WTC11 (cell line): ENCODE measurements at regions not wholly inside any gene's neighbourhood (a gene's known extent, or its start where the extent isn't known, plus 50 kb on each side); places are given as distances from the start of the nearest gene placed in this dataset.

Source experiments
- ATAC-seq: fragments of 200-7000 bp; cut with Tn5 transposase; 2 replicates; pipeline ENCODE4 v1.10.0; 2021; ENCODE audit warnings: mild to moderate bottlenecking, moderate library complexity
- CTCF ChIA-PET: fragments of 300-600 bp; sonication (Branson Sonifier 250); formaldehyde crosslinking; loops from one replicate; lab custom pipeline; 2021; ENCODE audit warnings: antibody characterized with exemption; lab: Charles Lee
- POLR2A ChIA-PET: fragments of 350-600 bp; sonication (Branson Sonifier 250); formaldehyde crosslinking; loops from one replicate; lab custom pipeline; 2021; ENCODE audit warnings: antibody characterized with exemption; lab: Charles Lee
- DNase-seq: peaks from one replicate; pipeline ENCODE4 v3.0.0; 2021; ENCODE audit warnings: low spot score
- H3K27ac Mint-ChIP-seq: 2 replicates; pipeline ENCODE4 v1.8.0; 2021; ENCODE audit warnings: mixed read lengths
- H3K27me3 Mint-ChIP-seq: 2 replicates; pipeline ENCODE4 v1.8.0; 2021; ENCODE audit warnings: low read depth, mild to moderate bottlenecking, moderate library complexity, mixed read lengths
- H3K36me3 Mint-ChIP-seq: 2 replicates; pipeline ENCODE4 v1.8.0; 2021; ENCODE audit warnings: mixed read lengths
- H3K4me1 Mint-ChIP-seq: 2 replicates; pipeline ENCODE4 v1.8.0; 2022; ENCODE audit warnings: mixed read lengths
- H3K4me3 Mint-ChIP-seq: 2 replicates; pipeline ENCODE4 v1.8.0; 2021; ENCODE audit warnings: mild to moderate bottlenecking, moderate library complexity, mixed read lengths
- H3K9me3 Mint-ChIP-seq: 2 replicates; pipeline ENCODE4 v1.8.0; 2021; ENCODE audit warnings: mixed read lengths
- CREM ChIP-seq: sonication (generic); formaldehyde crosslinking; IDR thresholded peaks from 2 replicates; pipeline ENCODE4 v1.8.1; 2022; ENCODE audit warnings: mild to moderate bottlenecking, missing genetic modification reagents, moderate library complexity
- ELF4 ChIP-seq: sonication (generic); formaldehyde crosslinking; IDR thresholded peaks from 2 replicates; pipeline ENCODE4 v1.8.1; 2022; ENCODE audit warnings: low read depth, mild to moderate bottlenecking, moderate library complexity, missing genetic modification reagents
- EMX1 ChIP-seq: fragments of 250-450 bp; sonication (Bioruptor Pico); IDR thresholded peaks from 2 replicates; pipeline ENCODE4 v1.8.0; 2021; ENCODE audit warnings: mild to moderate bottlenecking
- ESRRA ChIP-seq: sonication (generic); formaldehyde crosslinking; IDR thresholded peaks from 2 replicates; pipeline ENCODE4 v1.8.1; 2022; ENCODE audit warnings: mild to moderate bottlenecking, missing genetic modification reagents, borderline replicate concordance
- FOXP1 ChIP-seq: sonication (generic); formaldehyde crosslinking; IDR thresholded peaks from 2 replicates; pipeline ENCODE4 v1.8.0; 2022; ENCODE audit warnings: missing genetic modification reagents, mild to moderate bottlenecking, moderate library complexity, borderline replicate concordance
- GABPB1 ChIP-seq: sonication (generic); formaldehyde crosslinking; IDR thresholded peaks from 2 replicates; pipeline ENCODE4 v1.8.1; 2023; ENCODE audit warnings: mild to moderate bottlenecking, missing genetic modification reagents
- HMGA2 ChIP-seq: fragments of 250-450 bp; sonication (Bioruptor Pico); IDR thresholded peaks from 2 replicates; pipeline ENCODE4 v1.4.0; 2021; ENCODE audit warnings: mild to moderate bottlenecking, moderate library complexity
- KAT7 ChIP-seq: sonication (generic); formaldehyde crosslinking; IDR thresholded peaks from 2 replicates; pipeline ENCODE4 v1.8.1; 2023; ENCODE audit warnings: missing genetic modification reagents, mild to moderate bottlenecking, borderline replicate concordance
- MYBL2 ChIP-seq: sonication (generic); formaldehyde crosslinking; IDR thresholded peaks from 2 replicates; pipeline ENCODE4 v1.8.1; 2023; ENCODE audit warnings: mild to moderate bottlenecking, moderate library complexity, missing genetic modification reagents
- NR3C1 ChIP-seq: sonication (generic); formaldehyde crosslinking; conservative IDR thresholded peaks from 2 replicates; pipeline ENCODE4 v1.8.1; 2023; ENCODE audit warnings: low read depth, mild to moderate bottlenecking, missing genetic modification reagents
- SMAD4 ChIP-seq: sonication (generic); formaldehyde crosslinking; IDR thresholded peaks from 2 replicates; pipeline ENCODE4 v1.8.0; 2022; ENCODE audit warnings: mild to moderate bottlenecking, missing genetic modification reagents
- TEAD1 ChIP-seq: sonication (generic); formaldehyde crosslinking; IDR thresholded peaks from 2 replicates; pipeline ENCODE4 v1.8.0; 2022; ENCODE audit warnings: mild to moderate bottlenecking, missing genetic modification reagents
- ZNF121 ChIP-seq: sonication (generic); formaldehyde crosslinking; IDR thresholded peaks from 2 replicates; pipeline ENCODE4 v1.8.0; 2023; ENCODE audit warnings: missing genetic modification reagents
- ZNF671 ChIP-seq: fragments of 250-450 bp; sonication (Bioruptor Pico); IDR thresholded peaks from 2 replicates; pipeline ENCODE4 v1.8.0; 2021; ENCODE audit warnings: mild to moderate bottlenecking
- TF ChIP-seq, protein P1 (sequence below): sonication (generic); formaldehyde crosslinking; IDR thresholded peaks from 2 replicates; pipeline ENCODE4 v1.8.1; 2022; ENCODE audit warnings: missing genetic modification reagents, borderline replicate concordance
- TF ChIP-seq, protein P2 (sequence below): sonication (generic); formaldehyde crosslinking; IDR thresholded peaks from 2 replicates; pipeline ENCODE4 v1.8.1; 2023; ENCODE audit warnings: mild to moderate bottlenecking, missing genetic modification reagents
- TF ChIP-seq, protein P3 (sequence below): sonication (generic); formaldehyde crosslinking; IDR thresholded peaks from 2 replicates; pipeline ENCODE4 v1.8.0; 2022; ENCODE audit warnings: mild to moderate bottlenecking, missing genetic modification reagents
- TF ChIP-seq, protein P4 (sequence below): sonication (generic); formaldehyde crosslinking; IDR thresholded peaks from 2 replicates; pipeline ENCODE4 v1.8.1; 2023; ENCODE audit warnings: mild to moderate bottlenecking, missing genetic modification reagents
- TF ChIP-seq, protein P5 (sequence below): sonication (generic); formaldehyde crosslinking; IDR thresholded peaks from 2 replicates; pipeline ENCODE4 v1.8.1; 2022; ENCODE audit warnings: low read depth, mild to moderate bottlenecking, moderate library complexity, missing genetic modification reagents, borderline replicate concordance
- TF ChIP-seq, protein P6 (sequence below): sonication (generic); formaldehyde crosslinking; IDR thresholded peaks from 2 replicates; pipeline ENCODE4 v1.8.0; 2023; ENCODE audit warnings: missing genetic modification reagents
- TF ChIP-seq, protein P7 (sequence below): fragments of 250-450 bp; sonication (Bioruptor Pico); IDR thresholded peaks from 2 replicates; pipeline ENCODE4 v1.8.0; 2021; ENCODE audit warnings: mild to moderate bottlenecking
- TF ChIP-seq, protein P8 (sequence below): sonication (generic); formaldehyde crosslinking; IDR thresholded peaks from 2 replicates; pipeline ENCODE4 v1.8.0; 2022; ENCODE audit warnings: missing genetic modification reagents

DNA sequence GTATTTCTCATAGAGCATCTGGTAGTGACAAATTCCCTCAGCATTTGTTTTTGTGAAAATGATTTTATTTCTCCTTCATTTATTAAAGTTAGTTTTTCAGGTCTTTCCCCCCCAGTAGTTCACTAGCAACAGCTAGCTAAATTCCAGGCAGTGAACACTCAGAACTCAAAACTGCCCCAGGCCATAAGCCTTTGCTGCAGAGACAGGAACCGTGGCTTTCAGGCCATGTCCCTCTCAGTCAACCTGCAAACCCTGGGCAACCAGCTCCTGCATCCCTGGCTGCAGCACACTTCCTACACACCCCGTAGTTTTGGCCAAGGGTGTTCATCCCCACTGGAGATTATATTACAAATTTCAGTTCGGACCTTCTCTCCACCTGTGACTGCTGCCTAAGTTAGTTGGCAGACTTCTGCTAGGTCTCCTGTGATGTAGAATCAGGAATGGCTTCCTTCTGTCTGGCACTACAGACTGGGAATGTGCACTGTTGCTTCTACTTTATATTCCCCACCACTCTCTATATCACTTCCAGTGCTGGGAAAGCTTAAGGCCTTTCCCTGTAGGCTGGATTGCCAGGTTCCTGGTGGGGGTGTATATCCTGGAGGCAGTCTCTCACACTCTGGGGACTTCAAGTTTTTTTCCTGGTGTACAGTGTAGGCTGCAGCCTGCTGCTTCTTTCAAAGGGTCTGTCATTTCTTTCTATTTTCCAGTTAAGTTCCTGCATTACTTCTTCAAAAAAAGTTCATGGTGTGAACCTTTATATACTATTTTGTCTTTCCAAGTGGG lies 924.4 kb upstream of the LRFN5 start (continued):
- TF ChIP-seq EMX1 (no peak), CREM (CRISPR knock-in tag) (no peak)
- TF ChIP-seq, protein P1, sequence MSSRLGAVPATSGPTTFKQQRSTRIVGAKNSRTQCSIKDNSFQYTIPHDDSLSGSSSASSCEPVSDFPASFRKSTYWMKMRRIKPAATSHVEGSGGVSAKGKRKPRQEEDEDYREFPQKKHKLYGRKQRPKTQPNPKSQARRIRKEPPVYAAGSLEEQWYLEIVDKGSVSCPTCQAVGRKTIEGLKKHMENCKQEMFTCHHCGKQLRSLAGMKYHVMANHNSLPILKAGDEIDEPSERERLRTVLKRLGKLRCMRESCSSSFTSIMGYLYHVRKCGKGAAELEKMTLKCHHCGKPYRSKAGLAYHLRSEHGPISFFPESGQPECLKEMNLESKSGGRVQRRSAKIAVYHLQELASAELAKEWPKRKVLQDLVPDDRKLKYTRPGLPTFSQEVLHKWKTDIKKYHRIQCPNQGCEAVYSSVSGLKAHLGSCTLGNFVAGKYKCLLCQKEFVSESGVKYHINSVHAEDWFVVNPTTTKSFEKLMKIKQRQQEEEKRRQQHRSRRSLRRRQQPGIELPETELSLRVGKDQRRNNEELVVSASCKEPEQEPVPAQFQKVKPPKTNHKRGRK (CRISPR knock-in tag) = no peak

DNA sequence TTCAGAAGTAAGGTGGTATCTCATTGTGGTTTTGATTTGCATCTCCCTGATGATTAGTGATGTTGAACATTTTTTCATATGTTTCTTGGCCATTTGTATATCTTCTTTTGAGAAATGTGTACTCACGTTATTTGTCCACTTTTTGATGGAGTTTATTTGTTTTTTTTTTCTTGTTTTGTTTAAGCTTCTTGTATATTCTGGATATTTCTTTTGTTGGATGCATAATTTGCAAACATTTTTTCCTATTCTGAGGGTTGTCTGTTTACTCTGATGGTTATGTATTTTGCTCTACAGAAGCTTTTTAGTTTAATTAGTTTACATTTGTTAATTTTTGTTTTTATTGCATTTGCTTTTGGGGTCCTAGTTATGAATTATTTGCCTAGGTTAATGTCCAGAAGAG lies 927.4 kb upstream of the LRFN5 start:
- Mint-ChIP-seq H3K36me3 (no peaks in the 10 kb centered on the region), H3K9me3 (peaks cover 22% of the 10 kb centered on the region), H3K4me3 (no peak overlapping the region), H3K27ac (no peak overlapping the region), H3K27me3 (no peaks in the 10 kb centered on the region), H3K4me1 (peaks cover 19% of the 10 kb centered on the region)
- ATAC-seq = no peak
- no peak for TF ChIP-seq MYBL2 (CRISPR knock-in tag)
- no peak for TF ChIP-seq FOXP1 (CRISPR knock-in tag)
- TF ChIP-seq, protein P2, sequence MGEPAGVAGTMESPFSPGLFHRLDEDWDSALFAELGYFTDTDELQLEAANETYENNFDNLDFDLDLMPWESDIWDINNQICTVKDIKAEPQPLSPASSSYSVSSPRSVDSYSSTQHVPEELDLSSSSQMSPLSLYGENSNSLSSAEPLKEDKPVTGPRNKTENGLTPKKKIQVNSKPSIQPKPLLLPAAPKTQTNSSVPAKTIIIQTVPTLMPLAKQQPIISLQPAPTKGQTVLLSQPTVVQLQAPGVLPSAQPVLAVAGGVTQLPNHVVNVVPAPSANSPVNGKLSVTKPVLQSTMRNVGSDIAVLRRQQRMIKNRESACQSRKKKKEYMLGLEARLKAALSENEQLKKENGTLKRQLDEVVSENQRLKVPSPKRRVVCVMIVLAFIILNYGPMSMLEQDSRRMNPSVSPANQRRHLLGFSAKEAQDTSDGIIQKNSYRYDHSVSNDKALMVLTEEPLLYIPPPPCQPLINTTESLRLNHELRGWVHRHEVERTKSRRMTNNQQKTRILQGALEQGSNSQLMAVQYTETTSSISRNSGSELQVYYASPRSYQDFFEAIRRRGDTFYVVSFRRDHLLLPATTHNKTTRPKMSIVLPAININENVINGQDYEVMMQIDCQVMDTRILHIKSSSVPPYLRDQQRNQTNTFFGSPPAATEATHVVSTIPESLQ (CRISPR knock-in tag) = no peak
- TF ChIP-seq, protein P3, sequence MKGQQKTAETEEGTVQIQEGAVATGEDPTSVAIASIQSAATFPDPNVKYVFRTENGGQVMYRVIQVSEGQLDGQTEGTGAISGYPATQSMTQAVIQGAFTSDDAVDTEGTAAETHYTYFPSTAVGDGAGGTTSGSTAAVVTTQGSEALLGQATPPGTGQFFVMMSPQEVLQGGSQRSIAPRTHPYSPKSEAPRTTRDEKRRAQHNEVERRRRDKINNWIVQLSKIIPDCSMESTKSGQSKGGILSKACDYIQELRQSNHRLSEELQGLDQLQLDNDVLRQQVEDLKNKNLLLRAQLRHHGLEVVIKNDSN (CRISPR knock-in tag) = no peak
- TF ChIP-seq, protein P4, sequence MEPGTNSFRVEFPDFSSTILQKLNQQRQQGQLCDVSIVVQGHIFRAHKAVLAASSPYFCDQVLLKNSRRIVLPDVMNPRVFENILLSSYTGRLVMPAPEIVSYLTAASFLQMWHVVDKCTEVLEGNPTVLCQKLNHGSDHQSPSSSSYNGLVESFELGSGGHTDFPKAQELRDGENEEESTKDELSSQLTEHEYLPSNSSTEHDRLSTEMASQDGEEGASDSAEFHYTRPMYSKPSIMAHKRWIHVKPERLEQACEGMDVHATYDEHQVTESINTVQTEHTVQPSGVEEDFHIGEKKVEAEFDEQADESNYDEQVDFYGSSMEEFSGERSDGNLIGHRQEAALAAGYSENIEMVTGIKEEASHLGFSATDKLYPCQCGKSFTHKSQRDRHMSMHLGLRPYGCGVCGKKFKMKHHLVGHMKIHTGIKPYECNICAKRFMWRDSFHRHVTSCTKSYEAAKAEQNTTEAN (CRISPR knock-in tag) = no peak
- TF ChIP-seq, protein P5, sequence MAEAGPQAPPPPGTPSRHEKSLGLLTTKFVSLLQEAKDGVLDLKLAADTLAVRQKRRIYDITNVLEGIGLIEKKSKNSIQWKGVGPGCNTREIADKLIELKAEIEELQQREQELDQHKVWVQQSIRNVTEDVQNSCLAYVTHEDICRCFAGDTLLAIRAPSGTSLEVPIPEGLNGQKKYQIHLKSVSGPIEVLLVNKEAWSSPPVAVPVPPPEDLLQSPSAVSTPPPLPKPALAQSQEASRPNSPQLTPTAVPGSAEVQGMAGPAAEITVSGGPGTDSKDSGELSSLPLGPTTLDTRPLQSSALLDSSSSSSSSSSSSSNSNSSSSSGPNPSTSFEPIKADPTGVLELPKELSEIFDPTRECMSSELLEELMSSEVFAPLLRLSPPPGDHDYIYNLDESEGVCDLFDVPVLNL (CRISPR knock-in tag) = no peak
- TF ChIP-seq, protein P6, sequence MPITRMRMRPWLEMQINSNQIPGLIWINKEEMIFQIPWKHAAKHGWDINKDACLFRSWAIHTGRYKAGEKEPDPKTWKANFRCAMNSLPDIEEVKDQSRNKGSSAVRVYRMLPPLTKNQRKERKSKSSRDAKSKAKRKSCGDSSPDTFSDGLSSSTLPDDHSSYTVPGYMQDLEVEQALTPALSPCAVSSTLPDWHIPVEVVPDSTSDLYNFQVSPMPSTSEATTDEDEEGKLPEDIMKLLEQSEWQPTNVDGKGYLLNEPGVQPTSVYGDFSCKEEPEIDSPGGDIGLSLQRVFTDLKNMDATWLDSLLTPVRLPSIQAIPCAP (CRISPR knock-in tag) = no peak
- no peak for TF ChIP-seq GABPB1 (CRISPR knock-in tag)
- no peak for TF ChIP-seq ELF4 (CRISPR knock-in tag)
- TF ChIP-seq ZNF121 (CRISPR knock-in tag) = no peak
- TF ChIP-seq SMAD4 (CRISPR knock-in tag) = no peak
- TF ChIP-seq, protein P7, sequence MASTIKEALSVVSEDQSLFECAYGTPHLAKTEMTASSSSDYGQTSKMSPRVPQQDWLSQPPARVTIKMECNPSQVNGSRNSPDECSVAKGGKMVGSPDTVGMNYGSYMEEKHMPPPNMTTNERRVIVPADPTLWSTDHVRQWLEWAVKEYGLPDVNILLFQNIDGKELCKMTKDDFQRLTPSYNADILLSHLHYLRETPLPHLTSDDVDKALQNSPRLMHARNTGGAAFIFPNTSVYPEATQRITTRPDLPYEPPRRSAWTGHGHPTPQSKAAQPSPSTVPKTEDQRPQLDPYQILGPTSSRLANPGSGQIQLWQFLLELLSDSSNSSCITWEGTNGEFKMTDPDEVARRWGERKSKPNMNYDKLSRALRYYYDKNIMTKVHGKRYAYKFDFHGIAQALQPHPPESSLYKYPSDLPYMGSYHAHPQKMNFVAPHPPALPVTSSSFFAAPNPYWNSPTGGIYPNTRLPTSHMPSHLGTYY (CRISPR knock-in tag) = no peak
- TF ChIP-seq KAT7 (CRISPR knock-in tag) = no peak
- TF ChIP-seq, protein P8, sequence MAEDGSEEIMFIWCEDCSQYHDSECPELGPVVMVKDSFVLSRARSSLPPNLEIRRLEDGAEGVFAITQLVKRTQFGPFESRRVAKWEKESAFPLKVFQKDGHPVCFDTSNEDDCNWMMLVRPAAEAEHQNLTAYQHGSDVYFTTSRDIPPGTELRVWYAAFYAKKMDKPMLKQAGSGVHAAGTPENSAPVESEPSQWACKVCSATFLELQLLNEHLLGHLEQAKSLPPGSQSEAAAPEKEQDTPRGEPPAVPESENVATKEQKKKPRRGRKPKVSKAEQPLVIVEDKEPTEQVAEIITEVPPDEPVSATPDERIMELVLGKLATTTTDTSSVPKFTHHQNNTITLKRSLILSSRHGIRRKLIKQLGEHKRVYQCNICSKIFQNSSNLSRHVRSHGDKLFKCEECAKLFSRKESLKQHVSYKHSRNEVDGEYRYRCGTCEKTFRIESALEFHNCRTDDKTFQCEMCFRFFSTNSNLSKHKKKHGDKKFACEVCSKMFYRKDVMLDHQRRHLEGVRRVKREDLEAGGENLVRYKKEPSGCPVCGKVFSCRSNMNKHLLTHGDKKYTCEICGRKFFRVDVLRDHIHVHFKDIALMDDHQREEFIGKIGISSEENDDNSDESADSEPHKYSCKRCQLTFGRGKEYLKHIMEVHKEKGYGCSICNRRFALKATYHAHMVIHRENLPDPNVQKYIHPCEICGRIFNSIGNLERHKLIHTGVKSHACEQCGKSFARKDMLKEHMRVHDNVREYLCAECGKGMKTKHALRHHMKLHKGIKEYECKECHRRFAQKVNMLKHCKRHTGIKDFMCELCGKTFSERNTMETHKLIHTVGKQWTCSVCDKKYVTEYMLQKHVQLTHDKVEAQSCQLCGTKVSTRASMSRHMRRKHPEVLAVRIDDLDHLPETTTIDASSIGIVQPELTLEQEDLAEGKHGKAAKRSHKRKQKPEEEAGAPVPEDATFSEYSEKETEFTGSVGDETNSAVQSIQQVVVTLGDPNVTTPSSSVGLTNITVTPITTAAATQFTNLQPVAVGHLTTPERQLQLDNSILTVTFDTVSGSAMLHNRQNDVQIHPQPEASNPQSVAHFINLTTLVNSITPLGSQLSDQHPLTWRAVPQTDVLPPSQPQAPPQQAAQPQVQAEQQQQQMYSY (CRISPR knock-in tag) = no peak
- TF ChIP-seq TEAD1 (CRISPR knock-in tag) = no peak
- no peak for TF ChIP-seq ZNF671
- TF ChIP-seq HMGA2 (CRISPR knock-in tag) = no peak
- no peak for TF ChIP-seq NR3C1 (CRISPR knock-in tag)
- no peak for TF ChIP-seq ESRRA (CRISPR knock-in tag)
- POLR2A ChIA-PET = interaction anchor here (0.6 kb wide), 1 partner anchor 1126 kb away, joined by 3 read pairs; no protein-coding TSS in a partner anchor
- CTCF ChIA-PET = no interaction called here
- no peak for DNase-seq
